ENCODE measurements at regions not wholly inside any gene's neighbourhood (a gene's known extent, or its start where the extent isn't known, plus 50 kb on each side); places are given as distances from the start of the nearest gene placed in this dataset.

DNA sequence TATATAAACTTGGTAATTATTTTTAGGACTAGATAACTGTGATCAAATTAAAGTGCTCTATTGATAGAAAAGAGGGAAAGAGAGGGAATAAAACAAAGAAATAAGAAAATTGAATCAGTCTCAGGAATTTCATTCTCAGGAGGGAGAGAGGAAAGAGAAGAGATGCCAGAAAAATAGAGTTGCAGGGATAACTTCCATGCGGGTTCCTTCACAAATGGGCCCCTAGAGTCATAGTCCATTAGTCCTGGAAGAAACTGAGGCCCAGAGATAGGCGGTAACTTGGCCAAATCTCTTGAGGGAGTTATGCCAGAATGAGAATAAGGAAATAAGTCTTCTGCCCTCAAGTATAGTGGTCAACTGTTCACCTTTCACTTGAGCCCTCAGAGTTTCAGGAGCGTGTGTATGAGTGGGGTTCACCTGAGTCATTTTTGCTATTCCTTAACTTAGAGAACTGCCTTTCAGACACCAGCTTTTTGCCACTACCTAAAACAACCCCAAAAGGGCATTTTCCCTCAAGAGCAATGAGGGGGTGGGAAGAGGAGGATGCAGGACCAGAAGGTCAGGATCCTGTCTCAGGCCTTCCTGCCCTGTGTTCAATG lies 192.6 kb downstream of the MEX3B start:
- H4K8ac ChIP-seq (ENCODE audit: low read length) = no peak overlapping the region
- H3K4me3 ChIP-seq (ENCODE audit: insufficient read depth in 1 of 2, low read depth in 1 of 2, low read length in 2 of 2) = no peak overlapping the region
- H3K36me3 ChIP-seq (ENCODE audit: control insufficient read depth in 1 of 2, insufficient read depth in 2 of 2, low read depth in 1 of 2, low read length in 2 of 2) = no peaks in the 10 kb centered on the region
- H2AFZ ChIP-seq (ENCODE audit: low read depth, low read length) = no peak overlapping the region
- DNase-seq = no peak
- no peaks in the 10 kb centered on the region for H3K4me1 ChIP-seq (ENCODE audit: control insufficient read depth, insufficient read depth, low read depth, low read length)
- no peak overlapping the region for H3K14ac ChIP-seq (ENCODE audit: low read length in 2 of 2)
- no peaks in the 10 kb centered on the region for H3K79me1 ChIP-seq (replicated peaks; ENCODE audit: low read length, poor library complexity, severe bottlenecking)
- H3K4ac ChIP-seq (ENCODE audit: low read depth in 1 of 2, low read length in 2 of 2) = no peak overlapping the region
- WGBS = 92% methylated on average over 2 of the region's 3 CpGs
- no peak overlapping the region for H3K23ac ChIP-seq (ENCODE audit: low read length in 2 of 2)
- H3K9me3 ChIP-seq (ENCODE audit: control insufficient read depth, low read length) = peaks cover 3% of the 10 kb centered on the region
- no peak overlapping the region for H4K91ac ChIP-seq (ENCODE audit: low read length)
- no peak overlapping the region for H3K27ac ChIP-seq (ENCODE audit: low read length, poor library complexity, severe bottlenecking)
- H3K27me3 ChIP-seq (ENCODE audit: control insufficient read depth in 1 of 2, insufficient read depth in 1 of 2, low read length in 2 of 2) = peaks cover 0 to 3% of the 10 kb centered on the region in 2 experiments
- no peak overlapping the region for H3K9ac ChIP-seq (ENCODE audit: low read length)
- no peak overlapping the region for H2BK120ac ChIP-seq (ENCODE audit: low read depth, low read length)
- no peak overlapping the region for H2BK15ac ChIP-seq (ENCODE audit: low read depth, poor library complexity, severe bottlenecking)
- H3K18ac ChIP-seq (ENCODE audit: low read depth in 1 of 2, low read length in 2 of 2) = no peak overlapping the region
- no peak overlapping the region for H2AK5ac ChIP-seq (ENCODE audit: low read length, severe bottlenecking)
- H2BK12ac ChIP-seq (ENCODE audit: low read length in 2 of 2) = no peak overlapping the region
- no peak overlapping the region for H2BK5ac ChIP-seq (ENCODE audit: low read depth, low read length, poor library complexity, severe bottlenecking)
- no peak overlapping the region for H3K4me2 ChIP-seq (ENCODE audit: low read length, poor library complexity, severe bottlenecking)

DNA sequence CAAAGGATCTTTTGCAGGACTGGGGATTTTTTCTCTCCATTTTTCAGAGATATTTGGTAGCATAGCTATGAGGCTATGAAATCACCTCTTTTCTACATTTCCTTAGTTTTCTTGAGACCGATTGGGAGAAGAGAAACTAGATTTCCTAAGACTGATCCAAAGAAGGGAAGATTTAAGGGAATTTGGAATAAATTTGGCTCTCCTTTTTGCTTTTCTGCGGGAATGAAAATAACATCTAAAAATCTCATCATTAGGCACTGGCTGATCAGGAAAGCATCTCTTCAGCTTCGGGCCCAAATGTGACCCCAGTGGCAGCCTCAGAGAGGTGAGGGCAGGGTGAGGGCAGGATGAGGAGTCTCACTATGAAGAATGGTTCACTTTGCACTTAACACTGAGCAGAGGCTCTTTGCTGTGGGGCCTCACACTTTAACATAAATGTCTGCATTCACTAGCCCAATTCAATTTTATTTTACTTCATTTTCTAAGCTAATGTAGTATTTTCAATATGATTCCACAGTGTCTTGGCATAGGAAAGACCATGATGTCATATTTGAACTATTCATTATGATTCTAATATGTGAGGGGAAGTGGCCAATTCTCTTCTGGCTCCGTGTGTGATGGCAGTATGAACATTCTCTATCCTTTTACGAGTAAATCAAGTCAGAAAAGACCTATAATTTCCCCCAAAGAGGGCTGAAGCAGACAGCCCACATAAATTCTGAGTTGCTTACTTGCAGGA lies 193.2 kb downstream of the MEX3B start:
- 100% methylated on average over 4 of the region's 5 CpGs for WGBS
- H3K27me3 ChIP-seq (ENCODE audit: control insufficient read depth in 1 of 2, insufficient read depth in 1 of 2, low read length in 2 of 2) = peaks cover 0 to 3% of the 10 kb centered on the region in 2 experiments
- no peak overlapping the region for H2AFZ ChIP-seq (ENCODE audit: low read depth, low read length)
- no peaks in the 10 kb centered on the region for H3K79me1 ChIP-seq (replicated peaks; ENCODE audit: low read length, poor library complexity, severe bottlenecking)
- no peak overlapping the region for H3K23ac ChIP-seq (ENCODE audit: low read length in 2 of 2)
- no peak overlapping the region for H2BK15ac ChIP-seq (ENCODE audit: low read depth, poor library complexity, severe bottlenecking)
- H3K4ac ChIP-seq (ENCODE audit: low read depth in 1 of 2, low read length in 2 of 2) = no peak overlapping the region
- no peak overlapping the region for H3K4me2 ChIP-seq (ENCODE audit: low read length, poor library complexity, severe bottlenecking)
- peaks cover 3% of the 10 kb centered on the region for H3K9me3 ChIP-seq (ENCODE audit: control insufficient read depth, low read length)
- no peak for DNase-seq
- H3K18ac ChIP-seq (ENCODE audit: low read depth in 1 of 2, low read length in 2 of 2) = no peak overlapping the region
- no peak overlapping the region for H2BK12ac ChIP-seq (ENCODE audit: low read length in 2 of 2)
- H3K9ac ChIP-seq (ENCODE audit: low read length) = no peak overlapping the region
- no peaks in the 10 kb centered on the region for H3K36me3 ChIP-seq (ENCODE audit: control insufficient read depth in 1 of 2, insufficient read depth in 2 of 2, low read depth in 1 of 2, low read length in 2 of 2)
- H4K91ac ChIP-seq (ENCODE audit: low read length) = no peak overlapping the region
- no peak overlapping the region for H2BK5ac ChIP-seq (ENCODE audit: low read depth, low read length, poor library complexity, severe bottlenecking)
- no peak overlapping the region for H2AK5ac ChIP-seq (ENCODE audit: low read length, severe bottlenecking)
- no peaks in the 10 kb centered on the region for H3K4me1 ChIP-seq (ENCODE audit: control insufficient read depth, insufficient read depth, low read depth, low read length)
- no peak overlapping the region for H3K4me3 ChIP-seq (ENCODE audit: insufficient read depth in 1 of 2, low read depth in 1 of 2, low read length in 2 of 2)
- H3K14ac ChIP-seq (ENCODE audit: low read length in 2 of 2) = no peak overlapping the region
- no peak overlapping the region for H4K8ac ChIP-seq (ENCODE audit: low read length)
- H3K27ac ChIP-seq (ENCODE audit: low read length, poor library complexity, severe bottlenecking) = no peak overlapping the region
- H2BK120ac ChIP-seq (ENCODE audit: low read depth, low read length) = no peak overlapping the region

DNA sequence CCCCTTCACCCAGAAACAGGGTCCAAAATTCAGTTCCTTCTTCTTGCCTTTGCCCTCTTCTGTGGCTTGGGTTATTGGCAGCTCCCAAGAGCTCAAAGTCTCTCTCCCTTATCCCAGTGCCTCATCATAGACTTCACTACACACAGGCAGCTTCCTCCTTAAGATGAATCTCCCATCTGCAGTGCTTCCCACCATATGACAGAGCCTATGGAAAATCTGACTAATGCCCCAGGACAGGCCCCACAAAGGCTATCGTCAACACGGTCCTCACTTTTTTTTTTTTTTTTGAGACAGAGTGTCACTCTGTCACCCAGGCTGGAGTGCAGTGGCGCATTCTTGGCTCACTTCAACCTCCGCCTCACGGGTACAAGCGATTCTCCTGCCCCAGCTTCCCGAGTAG lies 194.1 kb downstream of the MEX3B start:
- Histone ChIP-seq H3K9ac (ENCODE audit: low read length) (no peak overlapping the region), H3K4ac (ENCODE audit: low read depth in 1 of 2, low read length in 2 of 2) (no peak overlapping the region), H3K14ac (ENCODE audit: low read length in 2 of 2) (no peak overlapping the region), H3K9me3 (ENCODE audit: control insufficient read depth, low read length) (peaks cover 3% of the 10 kb centered on the region), H4K91ac (ENCODE audit: low read length) (no peak overlapping the region), H4K8ac (ENCODE audit: low read length) (no peak overlapping the region), H3K18ac (ENCODE audit: low read depth in 1 of 2, low read length in 2 of 2) (no peak overlapping the region), H3K4me1 (ENCODE audit: control insufficient read depth, insufficient read depth, low read depth, low read length) (no peaks in the 10 kb centered on the region), H3K36me3 (ENCODE audit: control insufficient read depth in 1 of 2, insufficient read depth in 2 of 2, low read depth in 1 of 2, low read length in 2 of 2) (no peaks in the 10 kb centered on the region), H2BK120ac (ENCODE audit: low read depth, low read length) (no peak overlapping the region), H2BK15ac (ENCODE audit: low read depth, poor library complexity, severe bottlenecking) (no peak overlapping the region), H3K4me3 (ENCODE audit: insufficient read depth in 1 of 2, low read depth in 1 of 2, low read length in 2 of 2) (no peak overlapping the region), H2BK5ac (ENCODE audit: low read depth, low read length, poor library complexity, severe bottlenecking) (no peak overlapping the region), H2BK12ac (ENCODE audit: low read length in 2 of 2) (no peak overlapping the region), H2AFZ (ENCODE audit: low read depth, low read length) (no peak overlapping the region), H3K23ac (ENCODE audit: low read length in 2 of 2) (no peak overlapping the region), H3K27ac (ENCODE audit: low read length, poor library complexity, severe bottlenecking) (no peak overlapping the region), H3K27me3 (ENCODE audit: control insufficient read depth in 1 of 2, insufficient read depth in 1 of 2, low read length in 2 of 2) (peaks cover 0 to 3% of the 10 kb centered on the region in 2 experiments), H3K79me1 (replicated peaks; ENCODE audit: low read length, poor library complexity, severe bottlenecking) (no peaks in the 10 kb centered on the region), H2AK5ac (ENCODE audit: low read length, severe bottlenecking) (no peak overlapping the region), H3K4me2 (ENCODE audit: low read length, poor library complexity, severe bottlenecking) (no peak overlapping the region)
- no peak for DNase-seq
- WGBS = 89% methylated on average over 7 of the region's 7 CpGs

DNA sequence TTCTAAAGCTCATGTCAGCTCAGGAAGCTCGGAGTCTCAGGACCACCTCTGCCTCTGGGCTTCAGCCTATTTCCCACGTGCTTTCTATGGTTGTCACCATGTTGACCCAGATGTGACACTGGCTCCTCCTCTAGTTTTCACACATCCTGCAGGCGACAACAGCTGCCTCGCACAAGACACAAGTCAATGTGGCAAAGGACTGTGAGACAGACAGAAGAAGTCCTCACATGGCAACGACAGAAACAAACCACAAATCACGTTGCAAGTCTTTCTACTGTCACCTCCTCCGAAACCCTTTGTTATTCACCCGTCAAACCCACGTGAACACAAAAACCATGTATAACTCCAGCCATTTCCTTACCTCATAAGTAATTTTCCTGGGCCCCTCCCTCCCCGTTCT lies 194.5 kb downstream of the MEX3B start:
- Histone ChIP-seq H2BK12ac (ENCODE audit: low read length in 2 of 2) (no peak overlapping the region), H2BK15ac (ENCODE audit: low read depth, poor library complexity, severe bottlenecking) (no peak overlapping the region), H3K27ac (ENCODE audit: low read length, poor library complexity, severe bottlenecking) (no peak overlapping the region), H3K36me3 (ENCODE audit: control insufficient read depth in 1 of 2, insufficient read depth in 2 of 2, low read depth in 1 of 2, low read length in 2 of 2) (no peaks in the 10 kb centered on the region), H2BK5ac (ENCODE audit: low read depth, low read length, poor library complexity, severe bottlenecking) (no peak overlapping the region), H3K14ac (ENCODE audit: low read length in 2 of 2) (no peak overlapping the region), H3K18ac (ENCODE audit: low read depth in 1 of 2, low read length in 2 of 2) (no peak overlapping the region), H3K9ac (ENCODE audit: low read length) (no peak overlapping the region), H3K4ac (ENCODE audit: low read depth in 1 of 2, low read length in 2 of 2) (no peak overlapping the region), H2AFZ (ENCODE audit: low read depth, low read length) (no peak overlapping the region), H3K4me2 (ENCODE audit: low read length, poor library complexity, severe bottlenecking) (no peak overlapping the region), H3K79me1 (replicated peaks; ENCODE audit: low read length, poor library complexity, severe bottlenecking) (no peaks in the 10 kb centered on the region), H2AK5ac (ENCODE audit: low read length, severe bottlenecking) (no peak overlapping the region), H3K4me1 (ENCODE audit: control insufficient read depth, insufficient read depth, low read depth, low read length) (no peaks in the 10 kb centered on the region), H3K4me3 (ENCODE audit: insufficient read depth in 1 of 2, low read depth in 1 of 2, low read length in 2 of 2) (no peak overlapping the region), H4K8ac (ENCODE audit: low read length) (no peak overlapping the region), H2BK120ac (ENCODE audit: low read depth, low read length) (no peak overlapping the region), H3K27me3 (ENCODE audit: control insufficient read depth in 1 of 2, insufficient read depth in 1 of 2, low read length in 2 of 2) (peaks cover 0 to 3% of the 10 kb centered on the region in 2 experiments), H3K9me3 (ENCODE audit: control insufficient read depth, low read length) (peaks cover 3% of the 10 kb centered on the region), H4K91ac (ENCODE audit: low read length) (no peak overlapping the region), H3K23ac (ENCODE audit: low read length in 2 of 2) (no peak overlapping the region)
- 87% methylated on average over 10 of the region's 10 CpGs for WGBS
- no peak for DNase-seq
